ENCODE measurements at regions not wholly inside any gene's neighbourhood (a gene's known extent, or its start where the extent isn't known, plus 50 kb on each side); places are given as distances from the start of the nearest gene placed in this dataset.

GRCh38 chr6:11364971-11365397, 132.5 kb upstream of the NEDD9 start:
- TF ChIP-seq GATA3 (IDR thresholded peaks at IDR 0.05; ENCODE audit: low read depth, low read length) (no peak), GATA2 (IDR thresholded peaks at IDR 0.05; ENCODE audit: low read depth, low read length) (no peak)

Data from SH-SY5Y (cell line).